GM04504 (cell line): ENCODE measurements at regions not wholly inside any gene's neighbourhood (a gene's known extent, or its start where the extent isn't known, plus 50 kb on each side); places are given as distances from the start of the nearest gene placed in this dataset.

ENCODE experiments used
- DNase-seq: peaks from one replicate; pipeline ENCODE4 v3.0.0-alpha.2; 2012; ENCODE audit warnings: low read depth

GRCh38 chr6:114430534-114431124 lies 87.8 kb upstream of the HS3ST5 start:
- DNase-seq: no peak

- no peak for DNase-seq
Observed at GRCh38 chr6:114428341-114428740, 85.5 kb upstream of the HS3ST5 start.

GRCh38 chr6:114421199-114421598 lies 78.4 kb upstream of the HS3ST5 start:
- DNase-seq: no peak

GRCh38 chr6:114419175-114419574 lies 76.4 kb upstream of the HS3ST5 start:
- DNase-seq: no peak

GRCh38 chr6:114418304-114418972 lies 75.6 kb upstream of the HS3ST5 start:
- no peak for DNase-seq

- DNase-seq: no peak
Observed at GRCh38 chr6:114407426-114408035, 64.7 kb upstream of the HS3ST5 start.

GRCh38 chr6:114404339-114404955 lies 61.6 kb upstream of the HS3ST5 start:
- DNase-seq: no peak

GRCh38 chr6:114403858-114404257 lies 61.0 kb upstream of the HS3ST5 start:
- DNase-seq: no peak

GRCh38 chr6:114398481-114398880 lies 55.7 kb upstream of the HS3ST5 start:
- DNase-seq: no peak
